Calu3 (cell line): ENCODE measurements at regions not wholly inside any gene's neighbourhood (a gene's known extent, or its start where the extent isn't known, plus 50 kb on each side); places are given as distances from the start of the nearest gene placed in this dataset.

Source experiments
- BruUV-seq: library from RNA; stranded (reverse); fragments of 400-500 nt; replicated peaks from 2 replicates; lab custom pipeline; 2021; lab: Mats Ljungman, UMichigan
- CTCF ChIA-PET: fragments of 300-600 bp; sonication (Branson Sonifier 250); formaldehyde crosslinking; loops from one replicate; lab custom pipeline; 2022; ENCODE audit warnings: antibody characterized with exemption; lab: Charles Lee
- DNase-seq: peaks from one replicate; pipeline ENCODE4 v3.0.0; 2022
- H3K27ac Mint-ChIP-seq: one replicate; pipeline ENCODE4 v1.8.0; 2022; ENCODE audit warnings: mixed read lengths; ENCODE audit not compliant: unreplicated experiment
- H3K27me3 Mint-ChIP-seq: one replicate; pipeline ENCODE4 v1.8.0; 2022; ENCODE audit warnings: mixed read lengths; ENCODE audit not compliant: unreplicated experiment
- H3K36me3 Mint-ChIP-seq: one replicate; pipeline ENCODE4 v1.8.0; 2022; ENCODE audit warnings: mild to moderate bottlenecking, moderate library complexity, mixed read lengths; ENCODE audit not compliant: insufficient read depth, unreplicated experiment
- H3K4me1 Mint-ChIP-seq: one replicate; pipeline ENCODE4 v1.8.0; 2022; ENCODE audit warnings: mild to moderate bottlenecking, low read depth, mixed read lengths; ENCODE audit not compliant: unreplicated experiment
- H3K4me3 Mint-ChIP-seq: one replicate; pipeline ENCODE4 v1.8.0; 2022; ENCODE audit warnings: mild to moderate bottlenecking, low read depth, moderate library complexity, mixed read lengths; ENCODE audit not compliant: unreplicated experiment
- H3K9me3 Mint-ChIP-seq: one replicate; pipeline ENCODE4 v1.8.0; 2022; ENCODE audit warnings: low read depth, mixed read lengths; ENCODE audit not compliant: unreplicated experiment
- intact Hi-C: fragments of 100-400 bp; cut with micrococcal nuclease; formaldehyde crosslinking; loops from one replicate; pipeline ENCODE4 v1.10.0; 2022; ENCODE audit not compliant: unreplicated experiment
- TF ChIP-seq, protein P1 (sequence below): fragments of 200-600 bp; IDR thresholded peaks from one replicate; pipeline ENCODE4 v1.8.0; 2022; ENCODE audit warnings: antibody characterized with exemption; ENCODE audit not compliant: unreplicated experiment

- Mint-ChIP-seq H3K4me3 (no peak overlapping the region), H3K27ac (no peak overlapping the region), H3K36me3 (no peaks in the 10 kb centered on the region), H3K4me1 (peaks cover 19% of the 10 kb centered on the region), H3K27me3 (peaks cover 18% of the 10 kb centered on the region), H3K9me3 (peaks cover 2% of the 10 kb centered on the region)
- TF ChIP-seq, protein P1, sequence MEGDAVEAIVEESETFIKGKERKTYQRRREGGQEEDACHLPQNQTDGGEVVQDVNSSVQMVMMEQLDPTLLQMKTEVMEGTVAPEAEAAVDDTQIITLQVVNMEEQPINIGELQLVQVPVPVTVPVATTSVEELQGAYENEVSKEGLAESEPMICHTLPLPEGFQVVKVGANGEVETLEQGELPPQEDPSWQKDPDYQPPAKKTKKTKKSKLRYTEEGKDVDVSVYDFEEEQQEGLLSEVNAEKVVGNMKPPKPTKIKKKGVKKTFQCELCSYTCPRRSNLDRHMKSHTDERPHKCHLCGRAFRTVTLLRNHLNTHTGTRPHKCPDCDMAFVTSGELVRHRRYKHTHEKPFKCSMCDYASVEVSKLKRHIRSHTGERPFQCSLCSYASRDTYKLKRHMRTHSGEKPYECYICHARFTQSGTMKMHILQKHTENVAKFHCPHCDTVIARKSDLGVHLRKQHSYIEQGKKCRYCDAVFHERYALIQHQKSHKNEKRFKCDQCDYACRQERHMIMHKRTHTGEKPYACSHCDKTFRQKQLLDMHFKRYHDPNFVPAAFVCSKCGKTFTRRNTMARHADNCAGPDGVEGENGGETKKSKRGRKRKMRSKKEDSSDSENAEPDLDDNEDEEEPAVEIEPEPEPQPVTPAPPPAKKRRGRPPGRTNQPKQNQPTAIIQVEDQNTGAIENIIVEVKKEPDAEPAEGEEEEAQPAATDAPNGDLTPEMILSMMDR, result no peak
- no peak for DNase-seq
- intact Hi-C loops, result no loop called here
- CTCF ChIA-PET, result no interaction called here
- no TSS peak for BruUV-seq
Measured at GRCh38 chr2:237195396-237196120, 109.9 kb downstream of the COPS8 start.

DNA sequence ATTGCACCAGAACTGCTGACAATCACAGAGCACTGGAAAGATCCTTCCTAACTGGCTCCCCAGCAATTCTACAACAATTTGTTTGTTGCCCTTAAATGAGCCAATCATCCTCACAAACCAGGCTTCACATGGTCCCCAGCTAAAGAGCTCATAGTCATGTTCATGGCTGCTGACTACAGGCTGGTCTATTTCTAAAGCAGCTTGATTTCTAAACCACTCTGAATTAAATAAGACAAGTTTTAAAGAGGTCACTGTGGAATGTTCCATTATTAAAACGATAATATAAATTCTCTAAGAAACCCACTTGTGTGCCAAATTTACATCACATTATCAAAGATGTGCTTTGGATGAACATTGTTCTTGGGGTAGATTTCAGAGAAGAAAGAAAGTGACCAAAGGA lies 110.7 kb downstream of the COPS8 start:
- no peak overlapping the region for H3K4me3 Mint-ChIP-seq

GRCh38 chr2:237196866-237197618 lies 111.4 kb downstream of the COPS8 start:
- H3K9me3 Mint-ChIP-seq, result peaks cover 3% of the 10 kb centered on the region
- CTCF ChIA-PET, result interaction anchor here (0.6 to 1.7 kb wide), 3 partner anchors 32 to 706 kb away, joined by 3 to 7 read pairs (median 3); no protein-coding TSS in a partner anchor
- peaks cover 28% of the 10 kb centered on the region for H3K4me1 Mint-ChIP-seq
- no peak overlapping the region for H3K27ac Mint-ChIP-seq
- intact Hi-C loops, result no loop called here
- no peaks in the 10 kb centered on the region for H3K36me3 Mint-ChIP-seq
- no TSS peak for BruUV-seq
- peaks cover 18% of the 10 kb centered on the region for H3K27me3 Mint-ChIP-seq
- H3K4me3 Mint-ChIP-seq, result no peak overlapping the region
- peak; percentile 28 for DNase-seq
- TF ChIP-seq, protein P1, result no peak

More for the DNA sequence above, 110.7 kb downstream of the COPS8 start:
- H3K27ac Mint-ChIP-seq, result no peak overlapping the region
- peaks cover 22% of the 10 kb centered on the region for H3K4me1 Mint-ChIP-seq
- DNase-seq, result no peak
- BruUV-seq, result no TSS peak
- CTCF ChIA-PET, result interaction anchor here (0.6 to 1.7 kb wide), 2 partner anchors 31 to 223 kb away, joined by 3 to 7 read pairs; no protein-coding TSS in a partner anchor
- H3K36me3 Mint-ChIP-seq, result no peaks in the 10 kb centered on the region
- peaks cover 3% of the 10 kb centered on the region for H3K9me3 Mint-ChIP-seq
- TF ChIP-seq, protein P1, result no peak
- intact Hi-C loops, result no loop called here
- H3K27me3 Mint-ChIP-seq, result peaks cover 18% of the 10 kb centered on the region

GRCh38 chr2:237198164-237198855 lies 112.6 kb downstream of the COPS8 start:
- no peaks in the 10 kb centered on the region for H3K36me3 Mint-ChIP-seq
- no TSS peak for BruUV-seq
- peaks cover 6% of the 10 kb centered on the region for H3K27me3 Mint-ChIP-seq
- CTCF ChIA-PET, result no interaction called here
- H3K27ac Mint-ChIP-seq, result no peak overlapping the region
- H3K9me3 Mint-ChIP-seq, result peaks cover 3% of the 10 kb centered on the region
- intact Hi-C loops, result no loop called here
- H3K4me3 Mint-ChIP-seq, result no peak overlapping the region
- no peak for DNase-seq
- H3K4me1 Mint-ChIP-seq, result peaks cover 41% of the 10 kb centered on the region
- TF ChIP-seq, protein P1, result no peak
